GM19463 (cell line): ENCODE measurements at regions not wholly inside any gene's neighbourhood (a gene's known extent, or its start where the extent isn't known, plus 50 kb on each side); places are given as distances from the start of the nearest gene placed in this dataset.

Source experiments
- ATAC-seq: cut with Tn5 transposase; IDR thresholded peaks from one replicate; pipeline ENCODE4 v1.9.1; 2021; ENCODE audit warnings: mild to moderate bottlenecking, moderate library complexity; ENCODE audit not compliant: unreplicated experiment

DNA sequence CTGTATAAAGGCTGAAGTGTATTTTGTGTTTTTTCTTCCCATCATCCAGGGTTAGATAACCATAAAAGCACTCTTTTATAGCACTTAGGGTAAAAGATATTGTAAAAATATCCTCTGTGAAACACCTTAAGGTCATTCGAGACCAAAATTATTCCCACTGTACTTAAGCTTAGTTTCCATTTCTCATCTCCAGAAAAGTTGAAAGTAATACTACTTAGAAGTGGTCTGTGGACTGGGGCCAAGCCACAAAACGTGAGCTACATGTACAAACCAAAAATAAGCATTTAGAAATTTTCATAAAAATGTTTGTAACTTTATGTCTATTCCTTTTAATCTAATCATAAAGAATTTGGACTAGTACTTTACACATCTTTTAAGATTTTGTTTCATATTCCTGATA, 142.0 kb upstream of the NTM start:
- no peak for ATAC-seq

DNA sequence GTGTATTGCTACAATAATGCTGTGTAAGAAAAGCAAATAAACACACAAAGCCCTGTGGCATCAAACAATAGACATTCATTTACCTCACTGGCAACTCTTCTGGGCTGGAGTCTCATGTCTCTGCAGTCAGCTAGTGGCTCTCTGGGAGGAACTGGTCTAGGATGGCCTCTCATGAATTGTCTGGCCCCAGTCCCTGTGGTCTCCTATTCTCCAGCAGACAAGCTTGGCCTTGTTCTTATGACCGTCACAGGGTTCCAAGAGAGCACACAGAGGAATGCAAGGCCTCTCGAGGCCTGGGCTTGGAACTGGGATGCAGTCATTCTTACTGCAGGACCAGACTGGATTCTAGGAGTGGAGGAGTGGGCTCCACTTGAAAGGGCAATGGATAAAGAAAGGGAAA, 141.2 kb upstream of the NTM start:
- ATAC-seq: no peak

DNA sequence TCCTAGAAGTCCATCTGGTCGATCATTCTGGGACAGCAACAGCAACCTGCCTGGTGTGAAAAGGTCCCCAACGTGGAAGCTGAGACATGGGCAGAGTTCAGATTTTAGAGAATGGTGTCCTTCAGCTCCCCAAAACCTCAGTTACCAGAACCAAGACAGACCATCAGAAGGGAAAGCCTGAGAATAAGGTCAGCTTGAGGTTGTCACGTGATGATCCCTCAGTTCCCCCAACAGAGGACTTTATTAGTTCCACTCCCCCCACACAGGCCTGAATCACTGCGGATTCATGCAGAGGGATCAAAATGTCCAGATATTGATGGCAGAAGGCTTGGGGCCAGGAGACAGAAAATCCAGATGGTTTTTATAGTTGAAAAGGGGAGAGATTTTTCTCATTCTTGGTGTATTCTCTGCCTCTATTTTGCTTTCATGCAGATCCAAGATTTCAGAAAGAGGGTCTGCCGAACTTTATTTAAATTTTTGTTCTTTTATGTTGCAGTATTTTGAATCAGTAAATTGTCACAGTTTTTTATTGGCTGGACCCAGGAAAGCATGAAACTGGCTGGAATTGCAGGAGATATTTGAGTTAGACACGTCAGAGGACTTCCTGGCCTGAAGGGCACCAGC, 139.0 kb upstream of the NTM start:
- ATAC-seq: no peak

DNA sequence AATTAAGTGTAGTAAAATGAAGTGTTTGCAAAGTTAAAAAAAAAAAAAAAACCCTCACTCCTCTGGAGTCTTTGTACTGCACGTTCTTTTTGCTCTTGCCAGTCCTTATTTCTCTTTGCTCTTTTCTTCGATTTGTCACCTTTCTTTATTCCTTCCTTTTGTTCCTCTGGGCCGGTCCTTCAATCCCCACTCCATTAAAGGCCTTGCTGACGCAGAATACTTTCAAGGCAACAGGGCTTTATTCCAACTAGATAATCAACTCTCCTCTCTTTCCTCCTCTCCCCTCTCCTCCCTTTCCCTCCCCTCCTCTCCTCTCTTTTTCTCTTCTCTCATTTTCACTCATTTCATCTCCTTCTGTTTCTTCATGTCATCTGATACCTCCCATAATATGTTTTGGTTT, 138.2 kb upstream of the NTM start:
- ATAC-seq: no peak

DNA sequence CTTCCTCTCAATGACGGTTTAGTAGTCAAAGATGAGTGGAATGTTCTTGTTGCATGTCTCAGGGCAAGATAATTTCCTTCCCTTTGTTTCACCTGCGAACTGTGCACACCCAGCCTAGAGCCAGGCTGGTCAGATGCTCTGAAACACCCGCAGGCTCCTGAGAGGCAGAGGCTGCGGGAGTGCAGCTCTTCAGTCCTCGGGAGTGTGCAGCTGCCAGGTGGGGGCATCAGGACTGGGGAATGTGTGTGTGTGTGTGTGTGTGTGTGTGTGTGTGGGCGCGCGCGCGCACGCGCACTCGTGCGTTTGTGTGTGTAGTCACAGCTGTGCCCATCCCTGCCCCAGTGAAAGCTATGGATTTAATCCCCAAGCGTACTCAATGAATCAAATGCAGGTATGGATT, 136.2 kb upstream of the NTM start:
- no peak for ATAC-seq

DNA sequence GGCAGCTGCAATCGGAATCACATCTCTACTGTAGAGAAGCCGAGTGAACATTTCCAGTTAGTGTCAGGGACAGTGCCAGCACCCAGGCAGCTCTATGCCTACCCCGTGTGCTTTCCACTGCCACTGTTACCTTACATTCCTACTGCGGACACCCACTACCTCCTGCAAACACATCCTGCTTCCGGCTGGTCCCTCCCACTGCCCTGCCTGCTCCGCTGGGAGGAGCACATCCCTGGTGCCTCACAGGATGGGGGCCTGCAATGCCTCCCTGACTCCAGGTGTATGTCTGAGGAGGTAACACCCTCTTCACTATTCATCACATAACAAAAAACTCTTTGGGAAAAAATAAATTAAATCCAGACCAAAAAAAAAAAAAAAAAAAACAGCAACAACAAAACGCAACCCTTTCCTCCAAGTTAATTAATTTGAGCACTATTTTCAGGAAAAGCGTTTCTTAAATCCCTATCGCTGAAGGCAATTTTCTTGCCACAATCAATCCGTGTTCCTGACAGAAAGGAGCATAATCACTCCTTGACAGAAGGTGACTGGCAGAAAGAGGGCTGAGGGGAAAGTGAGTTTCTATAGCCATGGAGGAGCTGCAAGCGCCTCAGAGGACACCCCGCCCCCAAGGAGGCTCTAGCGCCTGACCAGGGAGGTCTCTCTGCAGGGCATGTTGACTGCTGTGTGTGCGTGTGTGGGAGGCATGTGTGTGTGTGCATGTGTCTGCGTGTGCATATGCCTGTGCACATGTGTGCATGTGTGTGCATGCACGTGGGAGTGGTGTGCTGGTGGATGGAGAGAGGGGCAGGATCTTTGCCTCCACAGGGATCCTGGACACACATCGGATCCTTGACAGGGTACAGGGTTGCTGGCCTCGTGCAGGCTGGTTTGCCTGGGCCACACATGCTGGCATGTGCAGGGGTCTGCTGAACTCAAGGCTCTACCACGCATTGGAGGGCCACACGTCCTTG, 134.8 kb upstream of the NTM start:
- ATAC-seq: no peak

DNA sequence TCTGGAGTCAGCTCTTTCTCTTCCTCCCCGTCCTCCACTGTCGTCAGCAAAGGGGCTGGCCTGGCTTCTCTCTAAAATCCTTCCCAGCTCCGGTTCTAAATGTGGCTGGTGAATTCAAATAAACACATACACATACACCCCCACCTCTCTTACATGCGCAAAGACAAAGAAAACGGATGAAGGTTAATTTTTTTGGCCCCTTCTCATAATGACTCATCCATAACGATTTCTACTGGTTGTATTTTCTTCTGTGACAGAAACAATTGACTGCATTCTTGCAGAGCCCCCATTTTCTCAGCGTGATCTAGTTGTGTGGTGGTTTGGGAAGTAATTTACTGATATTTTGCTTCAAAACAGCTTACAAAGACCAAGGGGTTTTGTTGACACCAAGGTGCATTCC, 130.0 kb upstream of the NTM start:
- no peak for ATAC-seq

DNA sequence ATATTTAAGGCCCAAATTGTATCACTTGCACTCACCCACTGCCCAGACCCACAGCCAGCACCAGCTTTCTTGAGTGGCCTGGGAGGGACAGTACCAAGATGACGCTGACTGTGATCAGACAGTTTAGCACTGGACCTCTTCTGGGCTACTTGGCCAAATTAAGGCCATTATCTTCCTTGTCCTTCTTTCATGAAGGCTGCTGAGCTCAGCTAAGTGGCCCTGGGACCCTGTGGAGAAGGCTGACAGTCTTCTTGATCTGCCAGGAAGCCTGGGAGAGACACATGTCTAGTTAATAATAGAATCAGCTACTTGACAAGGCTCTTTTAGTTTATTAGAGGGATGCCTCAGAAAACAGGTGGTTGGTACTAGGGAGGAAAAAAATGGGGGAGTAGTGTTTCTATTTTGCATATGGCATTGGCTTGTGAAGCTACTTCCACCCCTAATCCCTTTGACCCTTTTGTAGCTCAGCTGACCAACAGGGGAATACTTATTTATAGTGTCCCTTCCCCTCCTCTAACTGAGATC, 127.9 kb upstream of the NTM start:
- ATAC-seq: no peak

DNA sequence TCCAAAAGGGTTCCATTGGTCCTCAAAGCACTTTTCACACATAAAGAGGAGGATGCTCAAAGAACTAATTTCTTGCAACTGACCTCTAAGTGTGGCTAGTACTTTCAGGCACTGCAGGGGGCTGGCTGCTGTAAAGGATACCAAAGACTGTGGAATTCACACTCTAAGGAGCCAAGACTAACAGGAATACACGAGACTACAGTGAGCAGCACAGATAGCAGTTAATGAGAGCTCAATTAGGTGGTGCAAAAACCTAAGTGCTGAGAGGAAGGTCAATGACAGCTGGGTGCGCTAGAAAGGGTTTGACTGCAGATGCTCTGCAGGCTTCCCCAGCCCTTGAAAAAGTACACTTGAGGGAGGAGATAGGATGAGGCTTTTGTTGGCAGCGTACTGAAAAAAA, 124.3 kb upstream of the NTM start:
- no peak for ATAC-seq

DNA sequence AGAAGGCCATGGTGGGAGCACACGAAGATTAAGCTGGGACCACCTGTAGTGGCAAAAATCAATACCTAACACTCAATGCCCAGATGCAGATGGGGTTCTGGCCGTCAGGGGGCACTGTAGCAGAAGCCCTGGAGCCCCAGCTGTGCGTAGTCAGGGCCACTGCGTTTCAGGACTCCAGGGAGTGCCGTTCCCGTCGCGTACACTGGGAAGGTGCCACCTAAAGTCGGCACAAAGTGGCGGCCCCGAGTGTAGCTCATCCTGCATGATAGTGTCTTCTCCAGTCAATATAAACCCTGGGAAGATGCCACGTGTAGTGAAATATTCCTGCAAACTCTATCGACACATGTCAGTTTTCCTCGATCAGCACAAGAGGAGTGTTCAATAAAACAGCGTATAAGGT, 123.8 kb upstream of the NTM start:
- ATAC-seq: no peak

DNA sequence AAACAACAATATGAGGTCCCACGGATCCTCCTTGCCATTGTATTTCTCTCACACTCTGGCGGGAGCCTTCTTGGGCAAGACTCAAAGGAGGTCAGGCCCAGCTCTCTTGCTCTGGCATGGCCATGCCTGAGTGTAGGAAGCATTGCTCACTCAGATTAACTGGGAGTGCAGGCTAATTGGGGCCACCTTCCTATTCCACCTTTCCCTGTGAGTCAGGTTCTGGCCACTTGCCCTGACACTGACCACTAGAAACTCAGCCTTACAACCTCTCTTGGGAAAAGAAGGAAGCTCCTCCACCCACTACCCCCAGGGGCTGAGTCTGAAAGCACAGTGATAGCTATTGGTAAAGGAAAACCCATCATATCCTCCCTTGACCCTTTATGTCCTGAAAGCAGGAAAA, 121.8 kb upstream of the NTM start:
- ATAC-seq: no peak

DNA sequence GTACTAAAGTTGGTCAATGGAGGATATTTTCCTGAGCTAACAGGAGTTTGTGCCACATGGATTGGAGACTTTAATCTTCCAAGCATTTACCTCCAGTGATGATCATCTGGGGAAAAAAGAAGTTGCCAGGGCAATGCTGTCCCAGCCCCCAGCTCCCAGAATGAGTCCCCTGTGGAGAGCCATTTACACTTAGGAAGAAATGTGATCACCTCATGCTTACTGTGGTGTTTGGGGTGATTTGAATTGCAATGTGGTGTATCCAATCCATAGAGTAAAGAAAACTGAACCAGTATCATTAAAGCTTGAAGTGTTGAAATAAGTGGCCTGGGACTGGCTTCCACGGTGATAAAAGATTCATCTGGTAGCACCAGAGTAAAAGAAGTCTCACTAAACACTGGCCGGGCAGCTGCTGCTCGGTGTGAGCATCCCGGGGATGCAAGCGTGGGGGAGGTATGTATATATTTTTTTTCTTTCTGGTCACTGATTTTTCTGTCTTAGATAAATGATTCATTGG, 117.2 kb upstream of the NTM start:
- ATAC-seq: no peak

DNA sequence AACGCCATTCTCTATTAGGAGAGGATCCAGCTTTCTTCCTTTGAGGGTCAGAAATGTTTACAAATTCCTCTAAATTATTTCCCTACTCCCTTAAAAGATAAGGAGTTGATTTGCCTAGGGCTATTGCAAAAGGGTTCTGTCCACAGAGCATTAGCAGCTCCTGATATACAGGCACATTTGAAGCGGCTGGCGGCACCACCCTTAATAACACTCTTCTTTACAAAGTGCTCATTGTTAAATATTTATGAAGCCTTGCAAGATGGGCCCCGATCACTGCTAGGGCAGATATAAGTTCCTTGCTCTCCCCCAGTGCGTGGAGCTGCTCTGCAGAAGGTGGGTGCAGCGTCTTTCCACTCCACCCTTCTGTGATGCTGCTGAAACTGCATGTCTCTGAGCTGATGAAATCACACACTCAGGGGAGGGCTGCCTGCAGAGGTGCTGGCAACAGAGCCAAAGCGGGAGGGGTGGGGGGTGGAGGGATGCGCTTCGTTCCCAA, 116.7 kb upstream of the NTM start:
- no peak for ATAC-seq

DNA sequence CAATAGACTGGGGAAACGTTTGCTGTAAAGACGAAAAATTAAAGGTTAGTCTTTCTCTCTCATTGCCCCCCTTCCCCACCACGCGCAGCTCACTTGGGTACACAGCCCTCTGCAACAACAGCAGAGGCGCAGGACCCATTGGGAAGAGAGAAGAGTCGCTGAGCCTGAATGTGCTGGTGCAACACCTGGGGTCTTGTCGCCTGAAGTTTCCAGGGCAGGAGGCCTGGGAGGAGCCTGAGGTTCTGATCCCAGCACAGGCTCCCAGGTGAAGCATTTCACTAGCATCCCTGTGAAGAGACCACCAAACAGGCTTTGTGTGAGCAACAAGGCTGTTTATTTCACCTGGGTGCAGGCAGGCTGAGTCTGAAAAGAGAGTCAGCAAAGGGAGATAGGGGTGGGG, 116.2 kb upstream of the NTM start:
- ATAC-seq: no peak

DNA sequence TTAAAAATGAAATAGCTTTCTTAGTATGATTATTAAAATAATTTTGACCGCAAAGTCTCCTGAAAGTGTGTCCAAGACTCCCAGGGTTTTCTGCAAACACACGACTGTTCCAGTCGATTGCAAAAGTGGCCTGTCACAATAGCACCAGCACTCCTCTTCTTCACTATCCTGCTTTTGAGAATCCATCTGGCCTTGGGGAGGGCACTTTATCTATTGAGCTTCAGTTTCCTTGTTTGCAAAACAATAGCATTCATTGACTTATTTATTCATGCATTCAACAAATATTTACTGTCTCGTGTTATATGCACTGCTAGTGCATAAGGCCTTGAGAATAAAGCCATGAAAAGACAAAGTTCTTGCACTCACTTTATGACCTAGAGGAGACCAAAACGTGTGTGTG, 96.2 kb upstream of the NTM start:
- no peak for ATAC-seq

DNA sequence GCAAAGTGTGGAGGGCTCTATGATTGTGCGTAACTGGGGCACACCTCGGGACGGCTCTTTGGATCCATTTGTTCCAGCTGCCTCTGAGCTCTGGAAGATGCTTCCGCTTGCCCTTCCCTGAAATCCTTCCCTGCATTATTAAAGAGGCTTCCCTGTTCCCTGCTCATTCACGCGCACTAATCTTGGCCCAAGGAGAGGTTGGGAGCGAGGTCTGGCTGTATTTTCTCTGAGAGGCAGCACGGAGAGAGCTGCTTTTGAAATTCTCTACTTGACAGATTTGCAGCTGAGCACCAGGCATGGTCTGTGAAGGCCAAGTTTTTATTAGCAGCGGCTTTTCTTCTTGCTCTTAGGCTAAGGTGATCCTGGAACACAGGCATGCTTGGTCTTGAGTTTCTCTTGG, 94.8 kb upstream of the NTM start:
- ATAC-seq: no peak

DNA sequence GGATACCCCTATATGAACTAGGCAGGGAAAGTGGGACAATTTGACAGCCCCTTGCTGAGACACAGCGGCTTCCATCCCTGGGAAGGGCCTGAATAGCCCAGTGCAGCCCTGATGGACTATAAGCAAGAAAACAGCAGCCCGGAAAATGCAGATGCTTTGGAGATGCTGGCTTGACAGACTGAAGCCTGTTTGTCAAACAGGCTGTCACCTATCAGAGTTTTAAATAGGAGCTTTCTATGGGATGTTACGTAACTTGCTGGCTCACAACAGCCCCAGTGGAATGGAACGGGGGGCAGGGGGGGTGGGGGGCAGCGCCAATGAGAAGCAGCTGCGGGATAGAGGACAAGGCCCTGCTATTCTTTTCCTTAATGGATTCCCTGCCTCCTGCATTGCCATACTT, 91.9 kb upstream of the NTM start:
- no peak for ATAC-seq

DNA sequence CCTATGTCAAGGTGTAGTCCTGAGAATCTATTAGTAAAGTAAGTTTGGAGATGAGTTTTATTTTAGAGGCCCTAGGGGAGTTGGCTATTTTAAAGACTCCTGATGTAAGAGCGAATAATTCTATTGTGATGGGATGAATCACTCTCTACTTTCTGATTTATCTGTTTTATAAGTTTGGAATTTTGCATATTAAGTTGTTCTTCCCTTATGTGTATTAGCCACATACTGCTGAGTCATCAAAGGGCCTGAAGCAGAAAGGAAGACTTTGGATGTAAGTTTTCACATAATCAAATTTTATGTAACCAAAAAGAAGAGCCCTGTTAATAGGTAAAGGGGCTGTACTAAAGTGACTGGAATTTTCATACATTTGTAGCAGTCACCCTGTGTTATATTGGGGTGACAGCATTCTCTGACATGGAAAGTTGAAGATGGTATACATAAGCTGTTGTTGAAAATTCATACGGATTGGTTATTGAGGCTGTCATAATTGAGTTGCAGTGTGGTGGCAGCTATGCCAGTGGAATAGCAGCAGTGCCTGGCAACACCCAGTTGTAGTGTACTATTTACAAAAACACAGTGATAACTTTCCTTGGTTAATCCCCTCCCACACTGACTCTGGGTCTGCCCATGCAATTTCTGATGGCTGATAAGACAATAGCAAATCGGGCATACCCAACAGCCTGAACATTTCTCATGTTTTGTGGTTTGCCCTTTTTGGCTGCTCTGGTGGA, 90.6 kb upstream of the NTM start:
- no peak for ATAC-seq

DNA sequence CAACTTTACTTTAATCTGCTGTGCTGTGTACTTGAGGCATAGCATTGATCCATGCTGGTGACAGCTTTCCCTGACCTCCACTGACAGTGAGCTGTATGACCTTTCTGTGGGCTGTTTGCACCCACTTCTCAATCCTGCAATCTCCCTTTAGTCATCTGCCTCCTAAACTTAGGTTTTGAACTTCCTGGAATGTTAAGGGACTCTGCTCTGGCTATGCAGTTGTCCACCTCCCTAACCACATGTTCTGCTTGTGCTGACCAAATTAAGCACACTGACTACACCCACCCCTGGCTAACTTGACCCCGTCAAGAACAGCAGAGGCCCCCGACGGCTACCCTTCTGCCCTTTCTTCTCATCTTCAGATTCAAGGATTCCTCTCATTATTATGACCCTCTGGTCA, 89.1 kb upstream of the NTM start:
- no peak for ATAC-seq

DNA sequence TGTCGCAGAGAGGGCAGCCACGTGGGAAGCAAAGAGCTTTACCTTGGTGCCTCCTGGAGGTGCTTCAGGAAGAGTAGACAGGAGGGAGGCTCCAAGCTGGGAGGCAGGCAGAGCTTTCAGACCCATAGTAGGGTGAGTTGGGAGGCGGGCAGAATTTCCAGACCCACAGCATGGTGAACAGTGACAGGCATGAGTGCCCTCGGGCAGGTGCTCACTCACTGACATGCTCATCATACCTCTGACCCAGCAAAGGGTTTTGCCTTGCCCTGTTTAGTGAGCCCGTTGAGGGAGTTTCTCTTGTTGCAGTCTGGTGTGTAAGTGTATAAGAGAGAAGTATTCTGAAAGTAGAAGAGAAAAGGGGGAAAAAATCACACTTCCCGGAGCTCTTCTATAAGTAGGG, 86.4 kb upstream of the NTM start:
- ATAC-seq: no peak

DNA sequence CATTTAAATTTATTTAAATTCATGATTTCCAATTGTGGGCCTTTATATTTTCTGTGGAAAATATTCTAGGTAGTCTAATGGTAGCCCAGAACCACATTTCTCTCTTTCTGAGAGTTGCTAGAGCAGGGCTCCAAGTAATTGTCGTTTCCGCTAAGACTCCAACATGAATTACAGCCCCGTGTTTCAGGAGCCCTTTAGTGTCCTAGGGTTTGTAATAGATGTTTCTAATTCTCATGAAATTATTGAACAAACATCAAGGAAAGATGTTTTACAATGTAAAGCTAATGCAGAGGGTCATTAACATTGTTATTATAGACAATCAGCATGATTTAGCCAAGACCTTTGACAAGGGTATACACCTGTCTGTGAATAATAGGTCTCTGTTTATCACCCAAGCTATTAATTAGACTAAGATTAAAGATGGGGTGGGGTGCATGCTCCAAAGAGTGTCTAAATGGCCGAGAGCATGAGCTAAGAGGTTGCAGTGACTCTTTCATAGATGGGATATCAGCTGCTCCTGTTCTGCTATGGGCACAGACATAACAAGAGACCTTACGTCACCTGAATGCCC, 81.8 kb upstream of the NTM start:
- no peak for ATAC-seq
